ENCODE measurements at regions not wholly inside any gene's neighbourhood (a gene's known extent, or its start where the extent isn't known, plus 50 kb on each side); places are given as distances from the start of the nearest gene placed in this dataset.

GRCh38 chr10:25786899-25787298 is 147.1 kb upstream of the MYO3A start:
- no peak for TF ChIP-seq CTCF (IDR thresholded peaks at IDR 0.05)
- TF ChIP-seq POLR2A (IDR thresholded peaks at IDR 0.05): no peak
